ENCODE measurements at regions not wholly inside any gene's neighbourhood (a gene's known extent, or its start where the extent isn't known, plus 50 kb on each side); places are given as distances from the start of the nearest gene placed in this dataset.
A peak's percentile ranks its signal among the peaks of the same experiment; 100 is the strongest.

GRCh38 chr18:56374007-56374655 is 264.3 kb downstream of the TXNL1 start:
- SMC1A ChIA-PET (ENCODE audit: uncharacterized antibody, unreplicated experiment): interaction anchor here (0.8 kb wide), 1 partner anchor 576 kb away, joined by 3 read pairs; no protein-coding TSS in a partner anchor
- no peak overlapping the region for H3K27ac ChIP-seq (ENCODE audit: control insufficient read depth, insufficient read depth)
- 45% methylated on average over 3 of the region's 3 CpGs for WGBS (ENCODE audit: insufficient coverage, insufficient replicate concordance, low lambda C conversion rate, missing lambda C conversion rate)

GRCh38 chr18:56373601-56374000 is 264.8 kb downstream of the TXNL1 start:
- H3K9ac ChIP-seq (ENCODE audit: control insufficient read depth, insufficient read depth, low read length): no peak overlapping the region
- H4K20me1 ChIP-seq (ENCODE audit: control insufficient read depth, insufficient read depth): no peaks in the 10 kb centered on the region
- FAIRE-seq (no peak), DNase-seq (ENCODE audit: low read depth, low spot score) (no peak), ATAC-seq (no peak)
- H3K4me1 ChIP-seq (ENCODE audit: control insufficient read depth, insufficient read depth, low read length): no peaks in the 10 kb centered on the region
- H3K27me3 ChIP-seq (replicated peaks in 1 of 2; ENCODE audit: control insufficient read depth in 2 of 2, insufficient read depth in 2 of 2, low read length in 1 of 2): no peaks in the 10 kb centered on the region
- H3K9me3 ChIP-seq (replicated peaks; ENCODE audit: control insufficient read depth, insufficient read depth, low read length): no peaks in the 10 kb centered on the region
- no peaks in the 10 kb centered on the region for H3K79me2 ChIP-seq (ENCODE audit: control insufficient read depth, insufficient read depth, low read length)
- intact Hi-C loops (cut with micrococcal nuclease; ENCODE audit: unreplicated experiment): no loop called here
- no peak overlapping the region for H3K4me2 ChIP-seq (ENCODE audit: control insufficient read depth, insufficient read depth)
- no peaks in the 10 kb centered on the region for H3K36me3 ChIP-seq (ENCODE audit: control insufficient read depth in 2 of 2, insufficient read depth in 2 of 2, low read length in 1 of 2)
- H3K4me3 ChIP-seq: no peak overlapping the region
- SMC1A ChIA-PET (ENCODE audit: uncharacterized antibody, unreplicated experiment): interaction anchor here (0.8 kb wide), 2 partner anchors 36 to 576 kb away, joined by 3 read pairs; no protein-coding TSS in a partner anchor
- BruUV-seq (replicated peaks): no TSS peak
- RAD21 ChIA-PET (ENCODE audit: unreplicated experiment): no interaction called here
- POLR2A ChIA-PET: no interaction called here
- CTCF ChIA-PET: no interaction called here
- no peak overlapping the region for H2AFZ ChIP-seq (ENCODE audit: control insufficient read depth, low read depth, low read length)
- no peak overlapping the region for H3K27ac ChIP-seq (ENCODE audit: control insufficient read depth, insufficient read depth)
- in situ Hi-C loops (cut with MboI): no loop called here
- WGBS (ENCODE audit: insufficient coverage, insufficient replicate concordance, low lambda C conversion rate, missing lambda C conversion rate): 21% methylated on average over 2 of the region's 2 CpGs
- TF ChIP-seq BRCA1 (IDR thresholded peaks at IDR 0.05; ENCODE audit: low read depth, low read length) (no peak), POLR2AphosphoS2 (IDR thresholded peaks at IDR 0.05; ENCODE audit: low read depth, low read length) (no peak), MAX (IDR thresholded peaks at IDR 0.05; ENCODE audit: low read depth, low read length) (no peak), NFYB (IDR thresholded peaks at IDR 0.05; ENCODE audit: insufficient read depth, low read depth, low read length) (no peak), LARP7 (IDR thresholded peaks at IDR 0.05) (no peak), ZSCAN29 (IDR thresholded peaks at IDR 0.05) (no peak), STAT1 (conservative IDR thresholded peaks at IDR 0.05) (no peak), SUPT20H (IDR thresholded peaks at IDR 0.05; ENCODE audit: borderline replicate concordance, control insufficient read depth, low read depth, low read length) (no peak), PML (IDR thresholded peaks at IDR 0.05; ENCODE audit: low read length) (no peak), MYC (IDR thresholded peaks at IDR 0.05; ENCODE audit: insufficient read depth, insufficient read length, insufficient replicate concordance, low read length, severe bottlenecking) (no peak), NR2C1 (IDR thresholded peaks at IDR 0.05) (no peak), RUNX3 (IDR thresholded peaks at IDR 0.05; ENCODE audit: low read length) (no peak), MLLT1 (IDR thresholded peaks at IDR 0.05) (no peak), CHD2 (IDR thresholded peaks at IDR 0.05; ENCODE audit: borderline replicate concordance, low read depth, low read length) (no peak), SMARCA5 (IDR thresholded peaks at IDR 0.05) (no peak), POLR2AphosphoS5 (IDR thresholded peaks at IDR 0.05; ENCODE audit: low read length) (no peak)

More at GRCh38 chr18:56374007-56374655, 264.3 kb downstream of the TXNL1 start:
- H3K9me3 ChIP-seq (replicated peaks; ENCODE audit: control insufficient read depth, insufficient read depth, low read length): no peaks in the 10 kb centered on the region
- H3K4me2 ChIP-seq (ENCODE audit: control insufficient read depth, insufficient read depth): no peak overlapping the region
- CTCF ChIA-PET: interaction anchor here (1.4 kb wide), 1 partner anchor 202 kb away, joined by 3 read pairs; no protein-coding TSS in a partner anchor
- in situ Hi-C loops (cut with MboI): no loop called here
- no TSS peak for BruUV-seq (replicated peaks)
- no peaks in the 10 kb centered on the region for H3K4me1 ChIP-seq (ENCODE audit: control insufficient read depth, insufficient read depth, low read length)
- no peak for TF ChIP-seq ESRRA (IDR thresholded peaks at IDR 0.05; ENCODE audit: low read length)
- no peak for TF ChIP-seq NFIC (IDR thresholded peaks at IDR 0.05; ENCODE audit: low read depth, low read length)
- TF ChIP-seq TCF7 (IDR thresholded peaks at IDR 0.05; ENCODE audit: borderline replicate concordance): no peak
- no peak for TF ChIP-seq ZNF384 (IDR thresholded peaks at IDR 0.05; ENCODE audit: borderline replicate concordance, low read depth, low read length)
- TF ChIP-seq FOXK2 (IDR thresholded peaks at IDR 0.05): no peak
- no peak for TF ChIP-seq ZNF217 (IDR thresholded peaks at IDR 0.05)
- no peak for TF ChIP-seq HCFC1 (IDR thresholded peaks at IDR 0.05; ENCODE audit: low read length)
- TF ChIP-seq MXI1 (IDR thresholded peaks at IDR 0.05; ENCODE audit: low read depth, low read length): no peak
- FAIRE-seq (no peak), DNase-seq (ENCODE audit: low read depth, low spot score) (no peak), ATAC-seq (peak; percentile 25; the same call in 1 of the 3 replicates)
- no peaks in the 10 kb centered on the region for H4K20me1 ChIP-seq (ENCODE audit: control insufficient read depth, insufficient read depth)
- H2AFZ ChIP-seq (ENCODE audit: control insufficient read depth, low read depth, low read length): no peak overlapping the region
- H3K9ac ChIP-seq (ENCODE audit: control insufficient read depth, insufficient read depth, low read length): no peak overlapping the region
- H3K36me3 ChIP-seq (ENCODE audit: control insufficient read depth in 2 of 2, insufficient read depth in 2 of 2, low read length in 1 of 2): no peaks in the 10 kb centered on the region
- H3K27me3 ChIP-seq (replicated peaks in 1 of 2; ENCODE audit: control insufficient read depth in 2 of 2, insufficient read depth in 2 of 2, low read length in 1 of 2): no peaks in the 10 kb centered on the region
- RAD21 ChIA-PET (ENCODE audit: unreplicated experiment): no interaction called here
- intact Hi-C loops (cut with micrococcal nuclease; ENCODE audit: unreplicated experiment): no loop called here
- POLR2A ChIA-PET: no interaction called here
- H3K79me2 ChIP-seq (ENCODE audit: control insufficient read depth, insufficient read depth, low read length): no peaks in the 10 kb centered on the region
- H3K4me3 ChIP-seq: no peak overlapping the region
